T-helper 1 cell treated with Interleukin-12 subunit alpha and Interleukin-12 subunit beta and Interleukin-4 antibody, amounts not matched to agents 30 μg/mL and 1 μg/mL, for 36 hours (primary cell): ENCODE measurements at regions not wholly inside any gene's neighbourhood (a gene's known extent, or its start where the extent isn't known, plus 50 kb on each side); places are given as distances from the start of the nearest gene placed in this dataset.
"Not testable (repeated sequence)": the region's sequence is repeated elsewhere in the genome, so short reads cannot be mapped to it uniquely, and the experiment has no call there.

Source experiments
- H3K27ac Mint-ChIP-seq: one replicate; pipeline ENCODE4 v1.8.0; 2021; ENCODE audit warnings: mild to moderate bottlenecking, mixed read lengths
- H3K27me3 Mint-ChIP-seq: one replicate; pipeline ENCODE4 v1.8.0; 2021; ENCODE audit warnings: low read depth, mixed read lengths
- H3K36me3 Mint-ChIP-seq: one replicate; pipeline ENCODE4 v1.8.0; 2021; ENCODE audit warnings: low read depth, mixed read lengths
- H3K4me1 Mint-ChIP-seq: one replicate; pipeline ENCODE4 v1.8.0; 2021; ENCODE audit warnings: low read depth, mixed read lengths
- H3K4me3 Mint-ChIP-seq: one replicate; pipeline ENCODE4 v1.8.0; 2021; ENCODE audit warnings: mild to moderate bottlenecking, moderate library complexity, mixed read lengths
- H3K9me3 Mint-ChIP-seq: one replicate; pipeline ENCODE4 v1.8.0; 2021; ENCODE audit warnings: mixed read lengths

- Mint-ChIP-seq H3K27ac (no peak overlapping the region), H3K27me3 (no peaks in the 10 kb centered on the region), H3K9me3 (no peaks in the 10 kb centered on the region), H3K36me3 (no peaks in the 10 kb centered on the region), H3K4me1 (no peaks in the 10 kb centered on the region), H3K4me3 (no peak overlapping the region)
Observed at GRCh38 chr5:152456815-152457443, 51.9 kb upstream of the NMUR2 start.

- Mint-ChIP-seq H3K27me3 (no peaks in the 10 kb centered on the region), H3K4me3 (no peak overlapping the region), H3K27ac (no peak overlapping the region), H3K36me3 (no peaks in the 10 kb centered on the region), H3K9me3 (no peaks in the 10 kb centered on the region), H3K4me1 (no peaks in the 10 kb centered on the region)
Observed at GRCh38 chr5:152462021-152462721, 57.1 kb upstream of the NMUR2 start.

- no peaks in the 10 kb centered on the region for H3K27me3 Mint-ChIP-seq
- no peak overlapping the region for H3K27ac Mint-ChIP-seq
- no peaks in the 10 kb centered on the region for H3K36me3 Mint-ChIP-seq
- no peaks in the 10 kb centered on the region for H3K4me1 Mint-ChIP-seq
- no peak overlapping the region for H3K4me3 Mint-ChIP-seq
- H3K9me3 Mint-ChIP-seq = no peaks in the 10 kb centered on the region
Observed at GRCh38 chr5:152464048-152464447, 59.0 kb upstream of the NMUR2 start.

- Mint-ChIP-seq H3K27ac (no peak overlapping the region), H3K4me1 (no peaks in the 10 kb centered on the region), H3K36me3 (no peaks in the 10 kb centered on the region), H3K27me3 (no peaks in the 10 kb centered on the region), H3K4me3 (no peak overlapping the region), H3K9me3 (no peaks in the 10 kb centered on the region)
Observed at GRCh38 chr5:152465140-152465539, 60.1 kb upstream of the NMUR2 start.

GRCh38 chr5:152466085-152466745 is 61.1 kb upstream of the NMUR2 start:
- Mint-ChIP-seq H3K27me3 (no peaks in the 10 kb centered on the region), H3K4me3 (no peak overlapping the region), H3K4me1 (no peaks in the 10 kb centered on the region), H3K9me3 (no peaks in the 10 kb centered on the region), H3K36me3 (no peaks in the 10 kb centered on the region), H3K27ac (no peak overlapping the region)

GRCh38 chr5:152470167-152470566 is 65.1 kb upstream of the NMUR2 start:
- Mint-ChIP-seq H3K9me3 (no peaks in the 10 kb centered on the region), H3K36me3 (no peaks in the 10 kb centered on the region), H3K27ac (no peak overlapping the region), H3K4me1 (no peaks in the 10 kb centered on the region), H3K4me3 (no peak overlapping the region), H3K27me3 (no peaks in the 10 kb centered on the region)

- no peak overlapping the region for H3K27ac Mint-ChIP-seq
- H3K27me3 Mint-ChIP-seq = no peaks in the 10 kb centered on the region
- H3K4me3 Mint-ChIP-seq = no peak overlapping the region
- no peaks in the 10 kb centered on the region for H3K36me3 Mint-ChIP-seq
- H3K9me3 Mint-ChIP-seq = no peaks in the 10 kb centered on the region
- no peaks in the 10 kb centered on the region for H3K4me1 Mint-ChIP-seq
Observed at GRCh38 chr5:152472083-152472482, 67.0 kb upstream of the NMUR2 start.

GRCh38 chr5:152474961-152475360 is 69.9 kb upstream of the NMUR2 start:
- no peak overlapping the region for H3K27ac Mint-ChIP-seq
- no peak overlapping the region for H3K4me3 Mint-ChIP-seq
- no peaks in the 10 kb centered on the region for H3K27me3 Mint-ChIP-seq
- no peaks in the 10 kb centered on the region for H3K9me3 Mint-ChIP-seq
- H3K4me1 Mint-ChIP-seq = no peaks in the 10 kb centered on the region
- H3K36me3 Mint-ChIP-seq = no peaks in the 10 kb centered on the region

- Mint-ChIP-seq H3K27ac (no peak overlapping the region), H3K4me3 (no peak overlapping the region), H3K9me3 (no peaks in the 10 kb centered on the region), H3K27me3 (no peaks in the 10 kb centered on the region), H3K36me3 (no peaks in the 10 kb centered on the region), H3K4me1 (no peaks in the 10 kb centered on the region)
Observed at GRCh38 chr5:152477536-152477935, 72.5 kb upstream of the NMUR2 start.

- not testable (repeated sequence) for H3K36me3 Mint-ChIP-seq, H3K4me3 Mint-ChIP-seq
Observed at GRCh38 chr5:152479866-152480265, 74.8 kb upstream of the NMUR2 start.

GRCh38 chr5:152480677-152481076 is 75.6 kb upstream of the NMUR2 start:
- H3K9me3 Mint-ChIP-seq = not testable (repeated sequence)

More at GRCh38 chr5:152479866-152480265, 74.8 kb upstream of the NMUR2 start:
- H3K9me3 Mint-ChIP-seq, H3K27ac Mint-ChIP-seq, H3K4me1 Mint-ChIP-seq, H3K27me3 Mint-ChIP-seq: not testable (repeated sequence)

GRCh38 chr5:152487130-152487529 is 82.1 kb upstream of the NMUR2 start:
- Mint-ChIP-seq H3K4me1 (no peaks in the 10 kb centered on the region), H3K36me3 (no peaks in the 10 kb centered on the region), H3K4me3 (no peak overlapping the region), H3K9me3 (peaks cover 3% of the 10 kb centered on the region), H3K27me3 (no peaks in the 10 kb centered on the region), H3K27ac (no peak overlapping the region)

More at GRCh38 chr5:152480677-152481076, 75.6 kb upstream of the NMUR2 start:
- H3K4me3 Mint-ChIP-seq, H3K4me1 Mint-ChIP-seq, H3K27ac Mint-ChIP-seq, H3K27me3 Mint-ChIP-seq, H3K36me3 Mint-ChIP-seq: not testable (repeated sequence)

GRCh38 chr5:152488869-152489268 is 83.8 kb upstream of the NMUR2 start:
- H3K27me3 Mint-ChIP-seq = no peaks in the 10 kb centered on the region
- H3K9me3 Mint-ChIP-seq = peaks cover 3% of the 10 kb centered on the region
- no peaks in the 10 kb centered on the region for H3K36me3 Mint-ChIP-seq

GRCh38 chr5:152499814-152500535 is 94.9 kb upstream of the NMUR2 start:
- H3K4me1 Mint-ChIP-seq = no peaks in the 10 kb centered on the region
- peaks cover 4% of the 10 kb centered on the region for H3K27me3 Mint-ChIP-seq
- H3K27ac Mint-ChIP-seq = no peak overlapping the region
- H3K36me3 Mint-ChIP-seq = no peaks in the 10 kb centered on the region
- H3K4me3 Mint-ChIP-seq = no peak overlapping the region
- H3K9me3 Mint-ChIP-seq = no peaks in the 10 kb centered on the region

More at GRCh38 chr5:152488869-152489268, 83.8 kb upstream of the NMUR2 start:
- no peak overlapping the region for H3K4me3 Mint-ChIP-seq
- no peaks in the 10 kb centered on the region for H3K4me1 Mint-ChIP-seq
- H3K27ac Mint-ChIP-seq = no peak overlapping the region
